GM21619 (cell line): ENCODE measurements at regions not wholly inside any gene's neighbourhood (a gene's known extent, or its start where the extent isn't known, plus 50 kb on each side); places are given as distances from the start of the nearest gene placed in this dataset.

ENCODE experiments used
- ATAC-seq: cut with Tn5 transposase; IDR thresholded peaks from one replicate; pipeline ENCODE4 v1.9.1; 2021; ENCODE audit not compliant: unreplicated experiment

GRCh38 chr5:15215056-15215455, 284.9 kb upstream of the FBXL7 start:
- no peak for ATAC-seq

- no peak for ATAC-seq
Observed at GRCh38 chr5:15214010-15214409, 286.0 kb upstream of the FBXL7 start.

- no peak for ATAC-seq
Observed at GRCh38 chr5:15209053-15209762, 290.8 kb upstream of the FBXL7 start.

- ATAC-seq = no peak
Observed at GRCh38 chr5:15206133-15206532, 293.8 kb upstream of the FBXL7 start.

- ATAC-seq = no peak
Observed at GRCh38 chr5:15203376-15203775, 296.6 kb upstream of the FBXL7 start.

GRCh38 chr5:15191012-15191411, 309.0 kb upstream of the FBXL7 start:
- ATAC-seq = no peak

GRCh38 chr5:15183520-15183919, 311.9 kb upstream of the ANKH start:
- ATAC-seq = no peak

- no peak for ATAC-seq
Observed at GRCh38 chr5:15170173-15170572, 298.6 kb upstream of the ANKH start.

- ATAC-seq = no peak
Observed at GRCh38 chr5:15168358-15168757, 296.8 kb upstream of the ANKH start.

GRCh38 chr5:15160091-15160490, 288.5 kb upstream of the ANKH start:
- ATAC-seq = no peak

GRCh38 chr5:15159606-15160005, 288.0 kb upstream of the ANKH start:
- no peak for ATAC-seq

- no peak for ATAC-seq
Observed at GRCh38 chr5:15142458-15142857, 270.9 kb upstream of the ANKH start.

- no peak for ATAC-seq
Observed at GRCh38 chr5:15137414-15137813, 265.8 kb upstream of the ANKH start.

GRCh38 chr5:15135661-15136060, 264.1 kb upstream of the ANKH start:
- ATAC-seq = no peak

- no peak for ATAC-seq
Observed at GRCh38 chr5:15133456-15133965, 261.9 kb upstream of the ANKH start.

GRCh38 chr5:15132816-15133405, 261.3 kb upstream of the ANKH start:
- ATAC-seq = no peak

- no peak for ATAC-seq
Observed at GRCh38 chr5:15131909-15132308, 260.3 kb upstream of the ANKH start.

- ATAC-seq = no peak
Observed at GRCh38 chr5:15124871-15125568, 253.4 kb upstream of the ANKH start.

GRCh38 chr5:15124461-15124860, 252.9 kb upstream of the ANKH start:
- no peak for ATAC-seq

- ATAC-seq = no peak
Observed at GRCh38 chr5:15117688-15118087, 246.1 kb upstream of the ANKH start.

GRCh38 chr5:15116996-15117395, 245.4 kb upstream of the ANKH start:
- no peak for ATAC-seq
